ENCODE measurements at regions not wholly inside any gene's neighbourhood (a gene's known extent, or its start where the extent isn't known, plus 50 kb on each side); places are given as distances from the start of the nearest gene placed in this dataset.

- no peak for TF ChIP-seq CTCF (IDR thresholded peaks at IDR 0.05; ENCODE audit: poor library complexity, severe bottlenecking)
- TF ChIP-seq EP300 (conservative IDR thresholded peaks at IDR 0.05; ENCODE audit: poor library complexity, severe bottlenecking): no peak
Observed at GRCh38 chr4:52317361-52317879, 266.3 kb downstream of the SPATA18 start.

Measured in neural cell (in vitro differentiated cells).